ENCODE measurements at regions not wholly inside any gene's neighbourhood (a gene's known extent, or its start where the extent isn't known, plus 50 kb on each side); places are given as distances from the start of the nearest gene placed in this dataset.

- FAIRE-seq = no peak
- no peaks in the 10 kb centered on the region for H3K27me3 ChIP-seq (ENCODE audit: control insufficient read depth, insufficient read depth, low read length)
Observed at GRCh38 chr14:100989924-100990323, 86.4 kb upstream of the RTL1 start.

GRCh38 chr14:100994082-100994481 lies 90.6 kb upstream of the RTL1 start:
- no peak for FAIRE-seq

More at GRCh38 chr14:100989924-100990323, 86.4 kb upstream of the RTL1 start:
- Histone ChIP-seq H3K36me3 (ENCODE audit: control insufficient read depth, insufficient read depth, low read length) (no peaks in the 10 kb centered on the region), H3K4me3 (ENCODE audit: low read depth, low read length) (no peak overlapping the region)
- peak; percentile 64 for DNase-seq (ENCODE audit: low read depth)
- no peak for TF ChIP-seq CTCF (IDR thresholded peaks at IDR 0.05; ENCODE audit: insufficient read depth, low read length, severe bottlenecking)

GRCh38 chr14:100994756-100995330 lies 91.3 kb upstream of the RTL1 start:
- Histone ChIP-seq H3K36me3 (ENCODE audit: control insufficient read depth, insufficient read depth, low read length) (no peaks in the 10 kb centered on the region), H3K27me3 (ENCODE audit: control insufficient read depth, insufficient read depth, low read length) (no peaks in the 10 kb centered on the region), H3K4me3 (ENCODE audit: low read depth, low read length) (no peak overlapping the region)
- FAIRE-seq (no peak), DNase-seq (ENCODE audit: low read depth) (peak; percentile 30)
- TF ChIP-seq CTCF (IDR thresholded peaks at IDR 0.05; ENCODE audit: insufficient read depth, low read length, severe bottlenecking) = no peak

More at GRCh38 chr14:100994082-100994481, 90.6 kb upstream of the RTL1 start:
- no peak overlapping the region for H3K4me3 ChIP-seq (ENCODE audit: low read depth, low read length)
- H3K27me3 ChIP-seq (ENCODE audit: control insufficient read depth, insufficient read depth, low read length) = no peaks in the 10 kb centered on the region
- no peak for TF ChIP-seq CTCF (IDR thresholded peaks at IDR 0.05; ENCODE audit: insufficient read depth, low read length, severe bottlenecking)
- no peaks in the 10 kb centered on the region for H3K36me3 ChIP-seq (ENCODE audit: control insufficient read depth, insufficient read depth, low read length)
- peak; percentile 68 for DNase-seq (ENCODE audit: low read depth)

GRCh38 chr14:101000711-101001250 lies 97.3 kb upstream of the RTL1 start:
- no peak for FAIRE-seq
- no peak for TF ChIP-seq CTCF (IDR thresholded peaks at IDR 0.05; ENCODE audit: insufficient read depth, low read length, severe bottlenecking)
- DNase-seq (ENCODE audit: low read depth) = no peak
- no peak overlapping the region for H3K4me3 ChIP-seq (ENCODE audit: low read depth, low read length)
- H3K27me3 ChIP-seq (ENCODE audit: control insufficient read depth, insufficient read depth, low read length) = no peaks in the 10 kb centered on the region
- H3K36me3 ChIP-seq (ENCODE audit: control insufficient read depth, insufficient read depth, low read length) = no peaks in the 10 kb centered on the region

- no peaks in the 10 kb centered on the region for H3K27me3 ChIP-seq (ENCODE audit: control insufficient read depth, insufficient read depth, low read length)
- H3K4me3 ChIP-seq (ENCODE audit: low read depth, low read length) = no peak overlapping the region
- TF ChIP-seq CTCF (IDR thresholded peaks at IDR 0.05; ENCODE audit: insufficient read depth, low read length, severe bottlenecking) = no peak
- H3K36me3 ChIP-seq (ENCODE audit: control insufficient read depth, insufficient read depth, low read length) = no peaks in the 10 kb centered on the region
- DNase-seq (ENCODE audit: low read depth) = peak; percentile 93
- no peak for FAIRE-seq
Observed at GRCh38 chr14:101001311-101002069, 98.0 kb upstream of the RTL1 start.

Measured in bronchial epithelial cell (primary cell).